ENCODE measurements at regions not wholly inside any gene's neighbourhood (a gene's known extent, or its start where the extent isn't known, plus 50 kb on each side); places are given as distances from the start of the nearest gene placed in this dataset.

GRCh38 chr2:74081030-74081762, 66.5 kb downstream of the BOLA3 start:
- TF ChIP-seq POLR2A (IDR thresholded peaks at IDR 0.05; ENCODE audit: low read depth, low read length): no peak
- no peak for TF ChIP-seq TAF1 (IDR thresholded peaks at IDR 0.05; ENCODE audit: borderline replicate concordance, low read depth, low read length)
- no peak for TF ChIP-seq POLR2AphosphoS5 (IDR thresholded peaks at IDR 0.05; ENCODE audit: low read depth, low read length)
- DNase-seq (ENCODE audit: insufficient read length): no peak
- no peak for FAIRE-seq

DNA sequence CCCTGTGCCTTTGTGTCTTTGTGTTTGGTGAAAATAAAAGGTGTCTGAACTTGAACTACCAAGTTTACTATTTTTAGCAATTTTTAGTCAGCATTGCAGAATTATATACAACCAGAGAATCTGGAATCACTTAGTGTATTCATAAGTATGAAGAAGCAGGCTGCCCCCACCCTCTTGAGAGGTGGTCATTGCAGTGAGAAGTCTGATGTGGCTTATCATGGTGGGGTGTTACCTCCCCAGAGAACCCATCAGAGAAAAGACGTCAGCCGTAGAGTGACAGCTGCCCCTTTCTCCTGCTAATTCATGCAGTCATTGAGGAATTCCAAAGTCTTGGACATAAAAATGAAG, 66.0 kb downstream of the BOLA3 start:
- TF ChIP-seq POLR2AphosphoS5 (IDR thresholded peaks at IDR 0.05; ENCODE audit: low read depth, low read length): no peak
- TF ChIP-seq POLR2A (IDR thresholded peaks at IDR 0.05; ENCODE audit: low read depth, low read length): no peak
- no peak for TF ChIP-seq TAF1 (IDR thresholded peaks at IDR 0.05; ENCODE audit: borderline replicate concordance, low read depth, low read length)
- no peak for FAIRE-seq
- no peak for DNase-seq (ENCODE audit: insufficient read length)

GRCh38 chr2:74083750-74084149, 64.0 kb downstream of the BOLA3 start:
- TF ChIP-seq TAF1 (IDR thresholded peaks at IDR 0.05; ENCODE audit: borderline replicate concordance, low read depth, low read length) (no peak), POLR2A (IDR thresholded peaks at IDR 0.05; ENCODE audit: low read depth, low read length) (no peak), POLR2AphosphoS5 (IDR thresholded peaks at IDR 0.05; ENCODE audit: low read depth, low read length) (no peak)
- DNase-seq (ENCODE audit: insufficient read length) (no peak), FAIRE-seq (no peak)
